CD1c-positive myeloid dendritic cell (primary cell): ENCODE measurements at regions not wholly inside any gene's neighbourhood (a gene's known extent, or its start where the extent isn't known, plus 50 kb on each side); places are given as distances from the start of the nearest gene placed in this dataset.

Source experiments
- DNase-seq: peaks from one replicate; pipeline ENCODE4 v3.0.0-alpha.2; 2016; ENCODE audit errors: extremely low spot score

DNA sequence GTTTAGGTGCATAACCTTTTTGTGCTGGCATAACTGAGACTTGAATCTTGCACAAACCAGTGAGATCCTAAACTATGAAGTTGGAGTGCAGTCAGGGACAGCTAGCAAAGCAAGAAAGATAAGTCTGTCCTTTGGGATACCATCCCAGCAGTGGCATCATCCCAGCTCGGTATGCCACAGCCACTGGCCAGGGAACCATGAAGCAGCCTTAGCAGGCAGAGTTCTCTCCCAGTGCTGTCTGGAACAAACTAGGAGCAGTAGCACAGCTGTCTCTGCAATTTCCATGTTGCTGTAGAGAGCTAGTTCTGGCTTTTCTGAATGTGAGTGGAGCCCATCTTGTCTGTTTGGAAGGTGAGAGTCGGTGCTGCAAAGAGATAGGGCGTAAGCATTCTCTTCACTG, 130.3 kb downstream of the DTWD1 start:
- no peak for DNase-seq

DNA sequence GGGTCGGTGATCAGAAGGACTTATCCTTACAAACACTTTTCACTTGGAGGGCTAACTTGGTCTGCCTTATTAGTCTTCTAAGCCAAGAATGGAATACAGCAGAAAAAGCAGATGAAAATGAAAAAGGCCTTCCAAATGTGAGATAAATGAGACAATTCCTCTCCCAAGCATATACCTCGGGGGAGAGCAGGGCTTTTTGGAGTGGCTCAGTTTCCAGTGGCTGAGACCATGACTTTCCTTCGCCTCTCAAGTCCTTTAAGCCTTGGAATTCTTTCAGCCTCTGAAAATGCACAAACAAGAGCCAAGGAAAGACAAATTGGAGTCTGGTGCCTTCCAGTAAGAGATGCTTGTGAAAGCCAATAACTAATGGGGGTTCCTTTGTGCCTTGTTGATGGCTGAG, 130.9 kb downstream of the DTWD1 start:
- no peak for DNase-seq

- no peak for DNase-seq
Observed at GRCh38 chr15:49752517-49752916, 131.7 kb downstream of the DTWD1 start.

GRCh38 chr15:49758456-49758855, 137.6 kb downstream of the DTWD1 start:
- DNase-seq, result no peak

GRCh38 chr15:49758856-49759255, 138.0 kb downstream of the DTWD1 start:
- no peak for DNase-seq

DNA sequence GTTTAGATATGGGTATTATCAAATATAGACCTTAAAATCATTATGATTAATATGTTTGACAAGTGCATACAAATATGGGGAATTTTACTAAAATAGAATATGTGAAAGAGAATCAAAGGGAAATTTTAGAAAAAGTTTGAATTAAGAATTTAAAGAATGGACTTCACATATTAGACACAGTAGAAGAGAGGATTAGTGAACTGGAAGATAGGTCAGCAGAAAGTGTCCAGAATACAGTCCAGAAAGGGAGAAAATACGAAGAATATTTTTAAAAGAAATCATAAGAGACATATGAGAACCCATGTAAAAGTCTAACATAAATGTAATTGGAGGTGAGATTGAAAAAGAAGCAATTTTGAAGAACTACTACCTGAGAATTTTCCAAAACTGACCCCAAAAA, 139.9 kb downstream of the DTWD1 start:
- no peak for DNase-seq

- DNase-seq, result no peak
Observed at GRCh38 chr15:49769225-49769624, 148.4 kb downstream of the DTWD1 start.

DNA sequence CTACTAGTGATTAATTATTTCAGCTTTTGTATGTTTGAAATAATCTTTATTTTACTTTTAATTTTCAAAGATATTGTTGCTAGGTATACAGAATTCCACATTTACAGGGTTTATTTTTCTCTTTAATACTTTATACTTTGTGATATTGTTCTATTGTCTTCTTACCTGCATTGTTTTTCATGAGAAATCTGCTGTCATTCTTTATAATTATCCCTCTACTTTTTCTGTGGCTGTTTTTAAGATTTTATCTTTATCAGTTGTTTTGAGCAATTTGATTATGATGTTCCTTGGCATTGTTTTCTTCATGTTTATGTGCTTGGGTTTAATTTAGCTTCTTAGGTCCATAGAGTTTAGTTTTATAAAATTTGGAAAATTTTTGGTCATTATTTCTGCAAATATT, 168.6 kb downstream of the DTWD1 start:
- no peak for DNase-seq

GRCh38 chr15:49793943-49794342, 173.1 kb downstream of the DTWD1 start:
- no peak for DNase-seq

GRCh38 chr15:49801796-49802195, 180.9 kb downstream of the DTWD1 start:
- DNase-seq, result no peak
